Fibroblast of skin of right quadriceps (primary cell): ENCODE measurements at regions not wholly inside any gene's neighbourhood (a gene's known extent, or its start where the extent isn't known, plus 50 kb on each side); places are given as distances from the start of the nearest gene placed in this dataset.

ENCODE experiments used
- DNase-seq: peaks from one replicate; pipeline ENCODE4 v3.0.0-alpha.2; 2013

DNA sequence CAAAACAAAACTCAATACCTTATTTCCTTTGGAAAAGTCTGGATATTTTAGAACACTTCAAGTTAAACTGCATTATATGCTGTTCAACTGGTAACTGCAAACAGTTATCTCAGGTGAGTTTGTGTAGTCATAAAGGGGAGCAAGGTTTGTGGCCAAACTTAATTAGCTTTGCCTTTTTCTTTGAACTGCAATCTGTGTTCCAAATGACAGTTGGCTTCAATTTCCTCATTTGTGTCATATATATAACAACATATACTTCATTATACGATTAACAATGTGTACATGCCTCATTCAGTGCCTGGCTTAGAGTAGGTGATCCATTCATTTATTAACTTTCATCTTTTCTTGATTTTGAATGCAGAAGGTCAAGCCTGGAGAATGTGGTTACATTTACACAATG is 55.8 kb downstream of the KCNE4 start:
- no peak for DNase-seq

GRCh38 chr2:223108351-223109050 is 56.5 kb downstream of the KCNE4 start:
- DNase-seq, result peak; percentile 27

- DNase-seq, result peak; percentile 67
These were observed 57.4 kb downstream of the KCNE4 start for GRCh38 chr2:223109341-223109740.

- DNase-seq, result no peak
These were observed 61.2 kb downstream of the KCNE4 start for GRCh38 chr2:223113161-223113560.

GRCh38 chr2:223114170-223114569 is 62.2 kb downstream of the KCNE4 start:
- no peak for DNase-seq

DNA sequence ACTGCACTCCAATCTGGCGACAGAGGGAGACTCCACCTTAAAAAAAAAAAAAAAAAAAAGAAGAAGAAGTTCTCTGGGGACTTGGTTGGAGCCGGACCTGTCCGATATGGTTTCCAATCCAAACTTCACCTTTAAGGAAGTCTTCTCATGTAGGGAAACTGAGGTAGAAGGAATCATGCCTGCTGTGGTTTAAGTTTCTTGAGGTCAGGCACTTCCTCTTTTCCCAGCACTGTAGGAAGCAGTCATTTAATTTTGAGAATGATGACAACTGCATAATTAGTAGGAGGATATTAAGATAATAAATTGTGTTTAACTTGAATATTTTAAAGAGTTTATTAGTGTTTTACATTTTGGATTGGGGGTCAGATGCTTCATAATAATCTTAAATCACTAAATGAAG is 62.9 kb downstream of the KCNE4 start:
- no peak for DNase-seq

DNA sequence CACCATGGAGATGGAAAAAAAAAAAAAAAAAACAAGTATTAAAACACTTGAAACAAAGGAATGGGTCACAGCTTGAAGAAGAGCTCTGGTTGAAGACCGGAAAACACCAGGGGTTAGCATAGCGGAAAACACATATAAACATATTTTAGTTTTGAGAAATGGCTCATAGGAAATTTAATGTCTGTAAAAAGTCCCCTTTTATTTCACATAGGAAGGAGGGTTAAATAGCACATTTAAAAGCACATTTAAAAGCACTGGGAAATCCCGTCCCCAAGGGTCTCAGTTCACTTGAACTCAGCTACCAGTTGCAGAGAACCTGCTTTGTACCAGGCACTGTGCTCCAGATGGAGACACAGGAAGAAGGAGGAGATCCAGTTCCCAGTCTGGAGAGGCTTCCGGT is 65.5 kb downstream of the KCNE4 start:
- DNase-seq, result no peak

DNA sequence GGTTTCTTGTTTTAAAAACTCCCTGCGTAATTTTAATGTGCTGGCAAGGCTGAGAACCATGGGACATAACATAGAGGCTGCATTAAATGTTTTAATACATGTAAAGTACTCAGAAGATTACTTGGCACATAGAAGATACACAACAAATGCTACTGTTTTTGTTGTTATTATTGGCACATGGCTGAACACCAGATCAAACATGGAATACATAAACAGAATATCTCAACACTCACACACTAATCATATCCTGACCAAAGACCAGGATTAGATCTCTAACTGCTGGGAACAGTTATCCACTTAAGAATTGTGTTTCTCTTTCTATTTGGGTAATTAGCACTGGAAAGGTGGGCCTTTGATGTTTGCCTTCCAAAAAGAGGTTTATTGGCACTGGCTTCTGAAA is 69.3 kb downstream of the KCNE4 start:
- DNase-seq, result no peak

- no peak for DNase-seq
These were observed 70.8 kb downstream of the KCNE4 start for GRCh38 chr2:223122781-223123180.

DNA sequence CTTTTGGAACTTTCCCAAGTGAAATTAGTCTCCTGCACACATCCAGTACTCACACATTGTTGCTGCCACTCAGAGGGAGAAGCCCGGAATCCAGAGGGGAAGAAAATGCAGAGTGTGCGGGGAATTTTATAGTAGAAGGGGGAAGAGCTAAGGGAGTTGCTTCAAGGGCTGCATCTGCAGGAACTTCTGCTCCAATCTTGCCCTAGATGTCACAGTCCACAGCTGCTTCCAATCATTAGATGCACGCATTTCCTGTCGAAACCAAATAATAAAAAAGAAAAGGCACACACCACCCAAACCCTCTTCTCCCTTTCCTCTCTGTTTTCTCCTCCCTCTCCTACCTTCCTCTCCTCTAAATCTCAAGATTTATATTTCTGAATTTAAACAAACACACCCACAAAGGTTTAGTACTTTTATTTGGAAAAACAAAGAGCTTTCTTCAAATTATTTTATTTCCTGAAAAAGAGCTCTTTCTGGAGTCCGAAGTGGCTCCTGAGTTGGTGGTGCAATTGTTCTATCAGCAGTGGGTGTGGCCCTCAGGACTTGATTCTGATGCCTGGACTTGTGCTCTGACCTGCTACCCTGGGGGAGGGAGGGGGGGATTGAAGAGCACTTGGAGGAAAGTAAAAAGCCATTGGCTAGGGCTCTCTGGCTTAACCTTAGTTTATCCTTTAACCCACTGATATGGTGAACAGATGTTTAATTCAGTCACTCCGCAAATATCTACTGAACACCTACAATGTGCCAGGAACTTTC is 72.0 kb downstream of the KCNE4 start:
- DNase-seq, result peak; percentile 64

DNA sequence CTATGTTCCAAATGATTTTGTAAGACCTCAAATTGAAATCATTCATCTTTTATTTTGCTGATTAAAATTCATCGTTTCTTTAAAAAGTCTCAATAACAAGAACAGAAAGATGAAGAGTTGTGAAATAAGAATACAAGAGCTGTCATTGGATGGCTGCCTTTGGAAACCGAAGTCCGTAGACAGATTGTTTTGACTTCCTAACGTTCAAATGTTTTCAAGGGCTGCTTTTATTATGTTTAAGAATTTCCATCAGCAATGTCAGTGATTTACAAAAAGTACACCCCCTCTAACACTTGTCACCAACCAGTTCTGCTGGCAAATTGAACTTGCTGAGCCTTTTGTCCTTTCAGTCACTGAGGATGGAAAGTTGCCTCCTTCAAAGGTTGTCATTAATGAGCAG is 89.6 kb downstream of the KCNE4 start:
- DNase-seq, result no peak

DNA sequence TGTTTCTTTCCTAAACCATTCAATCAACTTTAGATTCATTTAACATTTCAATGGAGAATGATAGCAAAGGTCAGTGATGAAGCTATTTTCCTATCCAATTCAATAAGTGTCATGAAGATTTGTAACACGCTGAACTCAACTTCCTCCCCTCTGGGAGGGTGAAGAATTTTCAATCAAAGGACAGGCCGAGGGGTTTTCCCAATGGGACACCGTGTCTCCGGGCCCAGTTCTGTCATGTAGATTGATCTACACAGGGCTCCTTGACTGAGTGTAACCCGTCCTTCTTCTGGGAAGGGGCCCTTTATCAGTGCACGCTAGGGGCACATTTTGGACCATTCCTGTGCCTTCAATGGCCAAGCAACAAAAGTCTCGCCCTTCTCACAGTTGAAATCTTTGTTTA is 90.1 kb downstream of the KCNE4 start:
- DNase-seq, result no peak

- no peak for DNase-seq
These were observed 95.4 kb downstream of the KCNE4 start for GRCh38 chr2:223147431-223147830.

DNA sequence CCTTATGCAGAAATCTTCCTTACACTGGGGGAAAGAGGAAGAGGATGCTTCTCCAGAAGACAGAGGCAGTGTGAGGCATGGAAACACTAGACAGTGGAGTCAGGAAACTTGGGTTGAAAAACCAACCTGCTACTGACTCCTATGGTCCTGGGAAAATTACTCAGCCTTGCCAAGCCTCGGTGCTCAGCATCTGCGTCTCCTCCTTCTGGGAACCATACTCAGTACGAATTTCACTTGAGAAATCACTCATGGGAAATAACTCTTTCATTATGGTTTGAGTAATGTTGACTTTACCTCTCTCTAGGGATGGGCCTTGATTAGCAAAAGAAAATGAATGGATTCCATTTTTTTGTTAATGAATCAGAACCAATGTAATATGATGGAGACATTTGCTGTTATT is 96.5 kb downstream of the KCNE4 start:
- no peak for DNase-seq

DNA sequence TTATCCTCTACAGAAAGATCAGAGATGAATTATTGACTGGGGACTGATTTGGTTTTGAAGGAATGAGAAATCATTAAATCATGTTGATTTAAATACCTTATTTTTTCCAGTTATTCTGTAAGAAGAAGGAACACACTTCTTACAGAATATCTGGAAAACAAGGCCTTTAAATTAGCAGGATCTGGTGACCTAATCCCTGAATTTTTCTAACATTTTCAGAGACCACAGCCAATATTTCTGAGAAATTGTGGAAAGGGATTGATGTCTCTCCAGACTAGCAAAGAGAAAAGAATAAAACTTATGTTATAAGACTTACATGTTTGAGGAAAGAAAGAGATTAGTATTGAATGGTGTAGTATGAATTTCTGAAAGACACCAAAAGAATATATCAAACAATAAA is 104.0 kb downstream of the KCNE4 start:
- no peak for DNase-seq

- DNase-seq, result peak; percentile 43
These were observed 110.0 kb downstream of the KCNE4 start for GRCh38 chr2:223161873-223162458.

DNA sequence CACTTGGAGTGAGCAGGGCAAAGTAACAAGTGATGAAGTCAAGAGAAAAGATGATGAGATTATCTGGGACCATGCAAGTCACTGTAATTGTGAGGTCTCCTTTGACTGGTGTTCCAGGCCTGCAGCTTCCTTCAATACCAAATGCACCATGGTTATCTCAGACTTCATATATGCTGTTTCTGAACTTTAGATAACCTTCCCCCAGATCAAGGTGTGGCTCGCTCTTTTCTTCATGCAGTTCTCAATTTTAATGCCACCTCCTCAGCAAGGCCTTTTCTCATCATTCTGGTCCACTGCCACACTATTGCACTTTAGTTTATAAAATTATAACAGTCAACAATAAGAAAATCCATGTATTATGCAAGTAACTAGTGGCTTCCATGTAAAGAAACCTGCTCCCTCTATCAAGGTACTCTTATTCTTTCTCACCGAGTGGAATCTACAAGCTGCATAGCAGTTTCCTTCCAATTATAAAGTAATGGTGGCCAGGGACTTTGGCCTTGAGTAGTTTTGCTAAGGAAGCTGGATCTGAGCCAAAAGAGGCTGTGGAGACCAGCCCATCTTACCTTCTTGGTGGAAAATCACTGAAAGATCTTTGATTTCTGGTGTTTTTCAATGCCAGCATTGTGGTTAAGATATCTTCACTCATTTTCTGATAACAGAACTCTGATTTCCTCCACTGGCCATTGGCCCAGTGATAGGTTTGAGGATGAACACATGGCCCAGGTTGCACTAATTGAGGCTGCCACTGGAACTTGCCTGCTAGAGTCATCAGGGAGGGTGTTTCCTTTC is 113.6 kb downstream of the KCNE4 start:
- DNase-seq, result no peak

DNA sequence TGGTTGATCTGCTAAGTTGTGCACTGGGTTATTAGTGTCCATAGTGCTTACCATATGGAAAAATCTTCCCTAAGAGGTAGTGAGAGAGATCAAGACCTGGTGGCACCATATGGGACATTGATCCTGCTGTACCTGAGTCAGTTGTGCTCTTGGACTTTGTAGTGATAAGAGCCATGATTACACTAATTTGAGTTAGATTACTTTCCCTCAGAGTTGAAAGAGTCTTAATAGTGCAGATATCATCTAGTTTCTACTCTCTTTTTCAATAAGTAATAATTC is 114.2 kb downstream of the KCNE4 start:
- DNase-seq, result no peak

- no peak for DNase-seq
These were observed 115.1 kb downstream of the KCNE4 start for GRCh38 chr2:223166983-223167650.

DNA sequence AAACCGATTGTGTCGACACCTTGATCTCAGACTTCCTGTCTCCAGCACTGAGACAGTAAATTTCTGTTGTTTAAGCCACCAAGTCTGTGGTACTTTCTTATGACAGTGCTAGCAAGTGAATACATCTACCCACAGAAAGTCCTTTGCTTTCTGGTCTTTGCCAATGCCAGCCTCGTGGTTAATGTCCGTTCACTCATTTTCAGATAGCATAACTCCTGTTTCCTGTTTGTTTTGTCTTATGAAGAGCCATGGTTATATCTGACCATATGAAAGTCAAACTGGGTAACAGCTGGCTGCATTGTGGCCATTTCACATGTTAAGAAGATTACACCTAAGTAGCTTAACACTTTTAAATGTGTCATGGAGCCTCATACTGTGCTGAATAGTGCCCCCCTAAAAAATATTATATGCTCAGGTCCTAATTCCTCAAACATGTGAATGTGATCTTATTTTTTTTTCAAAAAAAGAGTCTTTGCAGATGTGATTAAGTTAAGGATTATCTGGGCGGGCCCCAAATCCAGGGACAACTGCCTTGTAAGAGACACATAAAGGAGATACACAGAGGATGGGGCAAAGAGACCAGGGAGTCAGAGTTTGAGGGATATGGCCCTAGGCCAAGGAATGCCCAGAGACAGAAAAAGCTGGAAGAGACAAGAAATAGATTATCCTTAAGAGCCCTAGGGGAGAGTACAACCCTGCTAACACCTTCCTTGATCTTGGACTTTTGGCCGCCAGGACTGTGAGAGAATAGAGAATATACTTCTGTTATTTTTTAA is 118.0 kb downstream of the KCNE4 start:
- no peak for DNase-seq

- DNase-seq, result no peak
These were observed 125.0 kb downstream of the KCNE4 start for GRCh38 chr2:223176970-223177369.

DNA sequence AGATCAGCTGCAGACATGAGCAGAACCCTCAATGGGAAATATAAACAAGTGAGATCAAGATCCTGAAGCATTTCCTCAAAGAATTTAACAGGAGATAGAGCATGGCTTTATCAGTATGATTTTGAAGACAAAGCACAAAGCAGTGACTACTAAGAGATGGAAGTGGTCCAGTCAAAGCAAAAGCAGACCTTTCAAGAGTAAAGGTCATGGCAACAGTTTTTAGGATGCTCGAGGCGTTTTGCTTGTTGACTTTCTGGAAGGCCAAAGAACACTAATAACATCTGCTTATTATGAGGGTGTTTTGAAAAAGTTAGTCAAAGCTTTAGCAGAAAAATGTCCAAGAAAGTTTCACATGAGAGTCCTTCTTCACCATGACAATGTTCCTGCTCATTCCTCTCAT is 128.5 kb downstream of the KCNE4 start:
- DNase-seq, result no peak
